Omental fat pad (tissue), 3 donors: ENCODE measurements at regions not wholly inside any gene's neighbourhood (a gene's known extent, or its start where the extent isn't known, plus 50 kb on each side); places are given as distances from the start of the nearest gene placed in this dataset.

ENCODE experiments used
- ATAC-seq: fragments of 150-250 bp; one replicate; pipeline ENCODE4 v1.9.1; 2016; ENCODE audit warnings: mild to moderate bottlenecking, moderate library complexity; ENCODE audit not compliant: low FRiP score
- DNase-seq: peaks from one replicate; pipeline ENCODE4 v3.0.0-alpha.2; 2019; ENCODE audit warnings: low spot score
- TF ChIP-seq, protein P1 (sequence below), 3 donors: fragments of 450-650 bp; IDR thresholded peaks; one replicate each; pipeline ENCODE4 v1.5.1; 2016 to 2017; ENCODE audit warnings: antibody characterized with exemption in 3 of 3, mild to moderate bottlenecking in 3 of 3, moderate library complexity in 2 of 3

DNA sequence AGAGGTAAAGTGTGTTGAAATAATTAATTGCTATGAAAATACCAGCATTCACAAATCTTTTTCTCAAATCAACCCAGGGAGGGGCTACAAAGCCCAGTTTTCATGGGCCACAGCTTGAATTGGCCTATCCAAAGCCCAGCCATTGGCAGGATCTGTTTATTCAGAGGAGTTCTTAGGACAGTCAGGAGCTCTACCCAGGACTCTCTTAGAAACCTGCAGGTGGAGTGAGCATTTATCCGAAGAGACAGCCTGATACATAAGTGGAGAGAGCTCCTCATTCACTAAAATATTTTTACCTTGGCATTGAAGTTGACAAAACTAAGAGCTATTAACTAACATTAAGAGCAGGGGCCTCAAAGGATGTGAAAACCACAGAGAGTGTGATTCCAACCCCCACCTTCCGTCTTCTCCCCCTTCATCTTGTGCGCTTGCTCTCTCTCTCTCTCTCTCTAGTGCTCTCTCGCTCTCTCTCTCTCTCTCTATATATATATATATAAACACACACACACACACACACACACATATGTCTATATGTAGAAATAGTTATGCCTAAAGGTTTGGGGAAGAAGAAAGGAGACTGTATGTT is 315.5 kb downstream of the SNAPC1 start:
- ATAC-seq = no peak
- TF ChIP-seq, protein P1, sequence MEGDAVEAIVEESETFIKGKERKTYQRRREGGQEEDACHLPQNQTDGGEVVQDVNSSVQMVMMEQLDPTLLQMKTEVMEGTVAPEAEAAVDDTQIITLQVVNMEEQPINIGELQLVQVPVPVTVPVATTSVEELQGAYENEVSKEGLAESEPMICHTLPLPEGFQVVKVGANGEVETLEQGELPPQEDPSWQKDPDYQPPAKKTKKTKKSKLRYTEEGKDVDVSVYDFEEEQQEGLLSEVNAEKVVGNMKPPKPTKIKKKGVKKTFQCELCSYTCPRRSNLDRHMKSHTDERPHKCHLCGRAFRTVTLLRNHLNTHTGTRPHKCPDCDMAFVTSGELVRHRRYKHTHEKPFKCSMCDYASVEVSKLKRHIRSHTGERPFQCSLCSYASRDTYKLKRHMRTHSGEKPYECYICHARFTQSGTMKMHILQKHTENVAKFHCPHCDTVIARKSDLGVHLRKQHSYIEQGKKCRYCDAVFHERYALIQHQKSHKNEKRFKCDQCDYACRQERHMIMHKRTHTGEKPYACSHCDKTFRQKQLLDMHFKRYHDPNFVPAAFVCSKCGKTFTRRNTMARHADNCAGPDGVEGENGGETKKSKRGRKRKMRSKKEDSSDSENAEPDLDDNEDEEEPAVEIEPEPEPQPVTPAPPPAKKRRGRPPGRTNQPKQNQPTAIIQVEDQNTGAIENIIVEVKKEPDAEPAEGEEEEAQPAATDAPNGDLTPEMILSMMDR (IDR thresholded peaks at IDR 0.05) = no peak

DNA sequence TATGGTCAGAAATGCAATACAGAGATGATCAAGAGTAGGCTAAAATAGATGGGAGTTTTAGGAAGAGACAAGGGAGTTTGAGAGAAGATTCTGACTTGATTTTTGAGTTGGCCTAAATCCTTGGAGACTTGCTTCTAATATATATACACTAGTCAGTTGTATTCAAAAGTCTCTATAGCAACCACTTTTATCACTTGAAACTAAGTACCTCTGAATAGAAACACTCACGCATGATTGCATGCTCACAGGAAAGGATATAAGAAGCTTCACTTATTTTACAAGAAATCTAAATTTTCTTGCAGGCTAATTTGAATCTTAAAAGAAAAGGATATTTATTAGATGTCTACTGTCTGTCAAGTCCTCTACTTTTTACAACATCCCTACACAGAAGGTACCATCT is 316.8 kb downstream of the SNAPC1 start:
- ATAC-seq (no peak), DNase-seq (no peak)
- TF ChIP-seq, protein P1 (IDR thresholded peaks at IDR 0.05) = no peak

More for the DNA sequence above, 315.5 kb downstream of the SNAPC1 start:
- no peak for DNase-seq

DNA sequence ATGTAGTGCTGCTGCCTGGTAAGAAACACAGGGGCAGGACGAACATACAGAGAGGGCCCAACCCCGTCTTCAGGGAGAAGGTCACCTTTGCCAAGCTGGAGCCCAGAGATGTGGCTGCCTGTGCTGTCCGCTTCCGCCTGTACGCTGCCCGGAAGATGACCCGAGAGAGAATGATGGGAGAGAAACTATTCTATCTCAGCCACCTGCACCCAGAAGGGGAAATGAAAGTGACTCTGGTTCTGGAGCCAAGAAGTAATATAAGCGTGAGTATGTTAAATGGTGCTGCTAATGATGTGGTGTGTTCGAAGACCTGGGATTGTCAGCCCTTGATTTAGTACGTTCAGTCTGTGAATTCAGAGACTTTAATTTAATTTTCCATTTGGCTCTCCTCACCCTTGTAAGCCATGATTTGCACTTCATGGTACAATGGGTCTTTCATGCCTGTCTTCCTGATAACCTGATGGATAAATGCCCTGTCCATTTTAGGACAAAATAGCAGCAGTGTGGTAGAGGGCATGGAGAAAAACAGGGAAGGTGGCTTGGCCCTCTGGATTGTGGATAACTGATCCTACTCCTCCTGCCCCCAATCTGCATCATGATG is 318.9 kb downstream of the SNAPC1 start:
- DNase-seq (no peak), ATAC-seq (no peak)
- TF ChIP-seq, protein P1 (IDR thresholded peaks at IDR 0.05) = no peak

DNA sequence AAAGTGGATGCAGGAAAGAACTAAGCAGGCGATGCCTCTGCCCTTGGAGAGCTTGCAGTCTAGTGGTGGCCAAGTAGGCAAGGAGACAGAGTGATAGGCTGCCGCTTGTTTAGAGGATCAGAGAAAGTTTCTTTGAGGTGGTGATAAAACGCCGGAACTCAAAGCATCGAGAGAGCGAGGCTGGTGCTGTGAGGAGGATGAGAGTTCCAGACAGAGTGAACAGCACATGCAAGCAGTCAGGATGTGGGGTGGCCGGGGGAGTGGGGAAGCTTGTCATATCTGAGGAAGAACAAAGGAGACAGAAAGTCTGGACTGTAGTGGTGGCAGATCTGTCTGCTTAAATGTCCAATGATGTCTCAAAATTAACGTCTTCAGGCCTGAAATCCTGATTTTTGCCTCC is 319.7 kb downstream of the SNAPC1 start:
- DNase-seq (no peak), ATAC-seq (no peak)
- TF ChIP-seq, protein P1 (IDR thresholded peaks at IDR 0.05) = no peak

DNA sequence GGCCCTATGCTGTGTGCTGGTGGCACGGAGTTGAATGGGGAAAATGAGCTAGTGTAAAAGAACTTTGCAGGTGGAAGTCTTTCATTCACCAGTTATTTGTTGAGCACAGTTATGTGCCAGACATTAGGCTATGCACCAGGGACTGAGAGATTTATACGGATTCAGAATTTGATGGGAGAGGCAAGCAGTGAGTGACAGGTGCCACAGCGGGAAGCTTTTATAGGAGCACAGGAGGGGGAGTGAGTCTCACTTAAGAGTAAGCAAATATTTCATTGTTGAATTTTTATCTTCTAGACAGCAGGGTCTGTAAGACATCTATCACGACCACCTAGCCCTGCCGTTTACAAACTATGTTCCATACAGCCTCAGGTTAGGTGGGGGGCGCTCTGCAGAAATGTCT is 320.6 kb downstream of the SNAPC1 start:
- TF ChIP-seq, protein P1 (IDR thresholded peaks at IDR 0.05) = no peak
- no peak for DNase-seq
- ATAC-seq = no peak

DNA sequence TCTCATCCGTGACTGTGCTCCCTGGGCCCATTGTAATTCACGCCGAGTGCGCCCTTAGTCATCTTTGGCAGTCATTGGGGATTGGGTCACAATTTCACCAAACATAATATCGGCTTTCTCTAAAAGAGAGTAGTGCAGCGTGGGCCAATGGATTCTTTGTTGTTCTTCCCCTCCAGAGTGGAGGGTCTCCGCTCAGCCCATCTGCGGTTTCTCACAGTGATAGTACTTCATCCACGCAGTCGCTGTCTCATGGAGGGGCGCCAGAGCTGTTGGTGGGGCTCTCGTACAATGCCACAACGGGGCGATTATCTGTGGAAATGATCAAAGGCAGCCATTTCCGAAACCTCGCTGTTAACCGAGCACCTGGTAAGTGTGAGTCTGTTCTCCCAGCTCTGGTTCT is 321.8 kb downstream of the SNAPC1 start:
- TF ChIP-seq, protein P1 (IDR thresholded peaks at IDR 0.05) = no peak
- DNase-seq = no peak
- ATAC-seq = no peak

DNA sequence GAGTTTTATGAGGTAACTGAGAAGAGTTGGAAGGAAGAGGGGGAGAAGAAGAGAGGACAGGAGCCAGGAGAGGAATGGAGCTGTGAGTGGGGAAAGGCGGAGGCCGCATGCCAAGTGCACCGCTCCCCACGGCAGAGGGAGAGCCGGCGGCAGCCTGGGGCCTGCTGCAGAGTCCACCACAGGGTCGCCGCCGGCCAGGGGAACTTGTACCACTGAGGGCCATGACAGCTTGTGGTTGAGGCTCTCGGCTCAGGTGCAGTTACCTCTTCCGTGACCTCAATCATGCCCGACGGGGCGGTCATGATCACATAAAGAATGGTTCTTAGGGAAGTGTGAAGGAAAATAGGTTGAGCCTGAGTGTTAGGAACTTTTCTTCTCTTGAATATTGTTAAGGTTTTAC is 325.0 kb downstream of the SNAPC1 start:
- DNase-seq = no peak
- no peak for ATAC-seq
- TF ChIP-seq, protein P1 (IDR thresholded peaks at IDR 0.05) = no peak
